GM06990 (cell line): ENCODE measurements at regions not wholly inside any gene's neighbourhood (a gene's known extent, or its start where the extent isn't known, plus 50 kb on each side); places are given as distances from the start of the nearest gene placed in this dataset.

Source experiments
- DNase-seq: peaks from one replicate; pipeline ENCODE4 v3.0.0-alpha.2; 2011; ENCODE audit not compliant: insufficient read length; ENCODE audit errors: extremely low read depth
- H3K27me3 ChIP-seq: replicated peaks from 2 replicates; pipeline ENCODE4 v1.6.0; 2011; ENCODE audit warnings: low read length; ENCODE audit not compliant: control insufficient read depth, insufficient read depth
- H3K36me3 ChIP-seq: 2 replicates; pipeline ENCODE4 v1.5.1; 2011; ENCODE audit warnings: low read length; ENCODE audit not compliant: control insufficient read depth, insufficient read depth
- H3K4me3 ChIP-seq: replicated peaks from 2 replicates; pipeline ENCODE4 v1.5.1; 2011; ENCODE audit warnings: low read depth, mild to moderate bottlenecking, control low read depth, low read length
- TF ChIP-seq, protein P1 (sequence below): IDR thresholded peaks from 2 replicates; pipeline ENCODE4 v1.5.1; 2011; ENCODE audit warnings: low read length, control low read depth, mild to moderate bottlenecking, inconsistent platforms; ENCODE audit not compliant: insufficient read depth, poor library complexity, severe bottlenecking

DNA sequence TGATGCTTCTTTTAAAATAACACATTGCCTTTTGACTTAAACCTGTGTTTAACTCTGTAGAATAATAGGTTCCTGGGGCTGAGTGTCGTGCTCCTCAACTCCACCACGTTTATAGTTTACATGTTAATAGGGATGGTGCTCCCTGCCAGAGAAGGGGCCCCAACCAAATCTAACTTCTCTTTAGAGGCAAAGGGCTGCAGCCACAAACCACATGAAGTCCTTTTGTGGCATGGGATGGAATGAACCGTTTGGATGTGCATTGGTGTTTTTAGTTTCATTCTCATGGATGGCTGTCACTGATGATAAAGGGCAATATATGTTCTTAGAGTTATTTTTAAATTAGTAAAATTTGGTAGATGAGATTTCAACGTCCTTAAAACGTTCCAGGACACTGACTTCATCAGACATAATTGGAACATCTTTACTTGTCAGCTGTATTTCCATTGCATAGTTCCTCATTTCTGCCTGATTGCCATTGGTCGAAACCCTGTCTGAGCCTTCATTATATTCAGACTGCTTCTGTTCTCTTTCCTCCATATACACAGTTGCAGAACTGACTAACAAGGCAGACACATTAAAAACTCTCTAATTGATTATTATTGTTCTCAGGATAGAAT lies 60.4 kb upstream of the HPF1 start:
- Histone ChIP-seq H3K36me3 (no peaks in the 10 kb centered on the region), H3K27me3 (no peaks in the 10 kb centered on the region), H3K4me3 (no peak overlapping the region)
- no peak for DNase-seq
- TF ChIP-seq, protein P1, sequence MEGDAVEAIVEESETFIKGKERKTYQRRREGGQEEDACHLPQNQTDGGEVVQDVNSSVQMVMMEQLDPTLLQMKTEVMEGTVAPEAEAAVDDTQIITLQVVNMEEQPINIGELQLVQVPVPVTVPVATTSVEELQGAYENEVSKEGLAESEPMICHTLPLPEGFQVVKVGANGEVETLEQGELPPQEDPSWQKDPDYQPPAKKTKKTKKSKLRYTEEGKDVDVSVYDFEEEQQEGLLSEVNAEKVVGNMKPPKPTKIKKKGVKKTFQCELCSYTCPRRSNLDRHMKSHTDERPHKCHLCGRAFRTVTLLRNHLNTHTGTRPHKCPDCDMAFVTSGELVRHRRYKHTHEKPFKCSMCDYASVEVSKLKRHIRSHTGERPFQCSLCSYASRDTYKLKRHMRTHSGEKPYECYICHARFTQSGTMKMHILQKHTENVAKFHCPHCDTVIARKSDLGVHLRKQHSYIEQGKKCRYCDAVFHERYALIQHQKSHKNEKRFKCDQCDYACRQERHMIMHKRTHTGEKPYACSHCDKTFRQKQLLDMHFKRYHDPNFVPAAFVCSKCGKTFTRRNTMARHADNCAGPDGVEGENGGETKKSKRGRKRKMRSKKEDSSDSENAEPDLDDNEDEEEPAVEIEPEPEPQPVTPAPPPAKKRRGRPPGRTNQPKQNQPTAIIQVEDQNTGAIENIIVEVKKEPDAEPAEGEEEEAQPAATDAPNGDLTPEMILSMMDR: no peak

DNA sequence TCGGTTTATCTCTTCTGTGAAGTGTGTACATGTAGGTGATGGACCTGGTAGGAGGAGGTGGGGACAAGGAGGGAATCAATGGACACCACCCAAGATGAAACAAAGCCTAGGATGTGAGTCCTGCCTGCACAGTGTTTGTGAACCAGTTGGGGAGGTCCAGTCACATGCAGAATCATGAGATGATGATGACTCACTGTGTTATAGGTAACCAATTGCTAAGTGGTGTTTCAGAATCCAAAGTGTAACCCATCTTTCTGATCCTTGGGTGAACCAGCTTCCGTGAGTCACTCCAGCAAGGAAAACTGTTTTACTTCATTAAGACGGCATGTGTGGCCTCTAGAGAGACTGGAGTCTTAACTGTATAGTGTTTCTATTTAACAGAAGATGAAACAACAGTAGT lies 57.9 kb upstream of the HPF1 start:
- H3K27me3 ChIP-seq: no peaks in the 10 kb centered on the region
- TF ChIP-seq, protein P1: no peak
- H3K36me3 ChIP-seq: no peaks in the 10 kb centered on the region
- no peak for DNase-seq
- no peak overlapping the region for H3K4me3 ChIP-seq

DNA sequence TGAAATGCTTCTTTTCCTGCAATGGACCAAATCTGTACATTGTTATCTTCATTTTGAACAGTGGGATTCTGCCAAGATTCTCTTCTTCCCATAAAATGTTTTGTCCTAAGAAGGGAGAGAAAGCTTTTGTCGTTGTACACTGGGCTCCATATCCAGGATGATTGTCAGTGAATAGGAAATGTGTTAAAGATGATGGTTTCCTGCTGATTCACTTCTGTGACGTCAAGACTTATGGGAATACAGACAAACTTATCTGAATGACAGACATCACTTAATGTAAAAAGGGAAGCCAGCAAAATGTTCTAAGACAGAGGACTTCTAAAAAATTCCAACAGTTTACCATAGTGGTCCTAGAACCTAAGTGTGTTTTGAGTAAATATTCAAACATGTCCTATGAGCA lies 53.7 kb upstream of the HPF1 start:
- TF ChIP-seq, protein P1: no peak
- DNase-seq: no peak
- H3K4me3 ChIP-seq: no peak overlapping the region
- H3K27me3 ChIP-seq: no peaks in the 10 kb centered on the region
- H3K36me3 ChIP-seq: no peaks in the 10 kb centered on the region

DNA sequence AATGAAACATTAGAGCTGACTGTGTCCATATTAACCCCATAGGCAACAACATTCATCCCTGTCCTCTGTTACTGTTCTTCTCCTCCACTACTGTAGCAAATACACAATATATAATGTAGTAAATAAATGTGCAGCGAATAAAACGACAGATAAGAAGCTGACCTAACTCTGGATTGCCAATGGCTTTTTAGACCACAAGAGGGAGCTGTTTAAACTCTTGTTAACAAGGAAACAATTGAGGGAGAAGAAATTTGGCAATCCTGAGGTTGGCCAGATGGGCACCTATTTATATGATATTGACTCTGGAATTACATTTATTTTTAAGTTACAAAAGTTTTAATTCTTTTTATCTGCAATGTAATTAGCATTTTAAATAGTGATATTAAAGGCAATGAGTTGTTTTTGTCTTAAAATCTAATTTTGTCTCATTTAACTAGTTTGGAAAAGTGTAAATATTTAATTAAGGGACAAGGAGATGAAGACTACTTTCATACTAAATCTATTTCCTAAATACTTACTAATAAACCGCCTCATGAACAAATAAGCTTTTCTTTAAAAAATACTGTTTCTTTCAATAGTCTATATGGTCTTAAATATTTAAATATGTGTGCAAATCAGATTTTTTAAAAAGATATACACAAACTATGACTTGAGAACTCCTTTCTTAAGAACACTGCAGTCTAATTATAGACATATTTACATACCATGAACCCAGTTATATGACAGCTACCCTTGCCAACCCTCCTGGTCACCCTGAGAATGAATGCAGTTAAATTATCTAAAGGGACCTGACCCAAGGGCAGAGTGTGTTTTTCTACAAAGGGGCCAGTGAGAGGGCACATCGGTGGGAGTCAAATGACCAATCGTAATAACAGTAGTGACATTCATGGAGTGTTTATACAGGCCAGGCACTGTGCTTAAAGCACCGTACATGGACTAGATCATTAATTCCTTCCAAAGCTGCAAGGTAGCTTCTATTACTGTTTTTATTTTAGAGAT lies 52.9 kb upstream of the HPF1 start:
- TF ChIP-seq, protein P1: peak; percentile 77
- H3K27me3 ChIP-seq: no peaks in the 10 kb centered on the region
- no peak for DNase-seq
- no peak overlapping the region for H3K4me3 ChIP-seq
- H3K36me3 ChIP-seq: no peaks in the 10 kb centered on the region

DNA sequence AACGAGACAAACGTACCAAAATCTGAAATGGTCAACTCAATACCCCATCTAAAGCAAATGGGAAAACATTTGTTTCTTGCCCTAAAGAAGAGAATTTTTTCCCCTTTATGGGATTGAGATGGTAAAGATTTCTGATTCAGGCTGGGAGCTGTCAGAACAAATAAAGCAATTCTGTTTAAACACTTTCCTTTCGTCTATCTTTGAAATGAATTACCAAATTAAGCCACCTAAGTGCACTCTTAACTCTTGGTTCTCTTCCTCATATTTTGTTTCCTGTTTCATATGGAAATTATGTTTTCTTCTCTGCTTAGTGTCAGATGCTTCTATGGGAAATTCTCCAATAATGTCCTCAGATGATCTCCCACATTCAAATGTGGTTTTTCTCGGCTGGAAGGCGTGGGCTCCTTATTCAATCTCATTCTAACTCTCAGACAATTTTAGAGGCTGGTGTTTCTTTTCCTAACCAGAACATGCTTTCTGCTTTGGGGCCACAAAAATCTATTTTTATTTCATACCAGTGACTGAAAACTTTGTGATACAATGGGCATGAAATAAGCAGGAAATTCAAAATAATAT lies 50.3 kb upstream of the HPF1 start:
- no peak overlapping the region for H3K4me3 ChIP-seq
- no peak for DNase-seq
- TF ChIP-seq, protein P1: no peak

More for the DNA sequence above, 50.3 kb upstream of the HPF1 start:
- H3K27me3 ChIP-seq: no peaks in the 10 kb centered on the region
- no peaks in the 10 kb centered on the region for H3K36me3 ChIP-seq
